SJSA1 (cell line): ENCODE measurements at regions not wholly inside any gene's neighbourhood (a gene's known extent, or its start where the extent isn't known, plus 50 kb on each side); places are given as distances from the start of the nearest gene placed in this dataset.
A peak's percentile ranks its signal among the peaks of the same experiment; 100 is the strongest.

Experiments used
- DNase-seq, 2 experiments: peaks; one replicate each; pipeline ENCODE4 v3.0.0-alpha.2; 2015 to 2020; ENCODE audit warnings: low spot score in 2 of 2, low read depth in 1 of 2
- H3K27ac ChIP-seq: fragments of 250-450 bp; sonication (Bioruptor Pico); 2 replicates; pipeline ENCODE4 v1.5.1; 2020; ENCODE audit warnings: mild to moderate bottlenecking, moderate library complexity
- H3K27me3 ChIP-seq: fragments of 250-450 bp; sonication (Bioruptor Pico); replicated peaks from 2 replicates; pipeline ENCODE4 v1.5.1; 2020; ENCODE audit warnings: mild to moderate bottlenecking, moderate library complexity
- H3K36me3 ChIP-seq: fragments of 250-450 bp; sonication (Bioruptor Pico); 2 replicates; pipeline ENCODE4 v1.5.1; 2020; ENCODE audit warnings: mild to moderate bottlenecking
- H3K4me1 ChIP-seq: fragments of 250-450 bp; sonication (Bioruptor Pico); replicated peaks from 2 replicates; pipeline ENCODE4 v1.6.1; 2021; ENCODE audit warnings: mild to moderate bottlenecking
- H3K4me3 ChIP-seq: fragments of 250-450 bp; sonication (Bioruptor Pico); 2 replicates; pipeline ENCODE4 v1.5.1; 2020; ENCODE audit warnings: mild to moderate bottlenecking
- H3K9me3 ChIP-seq: fragments of 250-450 bp; sonication (Bioruptor Pico); replicated peaks from 2 replicates; pipeline ENCODE4 v1.5.1; 2020; ENCODE audit warnings: mild to moderate bottlenecking

- H3K36me3 ChIP-seq = no peaks in the 10 kb centered on the region
These were observed 87.6 kb downstream of the FOXA2 start for GRCh38 chr20:22496817-22497216.

GRCh38 chr20:22495789-22496188, 88.6 kb downstream of the FOXA2 start:
- Histone ChIP-seq H3K27ac (no peak overlapping the region), H3K9me3 (no peaks in the 10 kb centered on the region), H3K27me3 (no peaks in the 10 kb centered on the region), H3K4me1 (0 out of 2 replicates have a peak, but pooled peaks cover 7% of the 10 kb centered on the region), H3K4me3 (no peak overlapping the region), H3K36me3 (no peaks in the 10 kb centered on the region)
- DNase-seq = no peak

More at GRCh38 chr20:22496817-22497216, 87.6 kb downstream of the FOXA2 start:
- no peak overlapping the region for H3K27ac ChIP-seq
- 0 out of 2 replicates have a peak, but pooled peaks cover 7% of the 10 kb centered on the region for H3K4me1 ChIP-seq
- H3K27me3 ChIP-seq = no peaks in the 10 kb centered on the region
- H3K9me3 ChIP-seq = no peaks in the 10 kb centered on the region
- DNase-seq = no peak
- H3K4me3 ChIP-seq = no peak overlapping the region

- no peak for DNase-seq
- Histone ChIP-seq H3K27ac (no peak overlapping the region), H3K4me3 (no peak overlapping the region), H3K9me3 (no peaks in the 10 kb centered on the region), H3K36me3 (no peaks in the 10 kb centered on the region), H3K27me3 (no peaks in the 10 kb centered on the region), H3K4me1 (0 out of 2 replicates have a peak, but pooled peaks cover 7% of the 10 kb centered on the region)
These were observed 89.2 kb downstream of the FOXA2 start for GRCh38 chr20:22495172-22495571.

DNA sequence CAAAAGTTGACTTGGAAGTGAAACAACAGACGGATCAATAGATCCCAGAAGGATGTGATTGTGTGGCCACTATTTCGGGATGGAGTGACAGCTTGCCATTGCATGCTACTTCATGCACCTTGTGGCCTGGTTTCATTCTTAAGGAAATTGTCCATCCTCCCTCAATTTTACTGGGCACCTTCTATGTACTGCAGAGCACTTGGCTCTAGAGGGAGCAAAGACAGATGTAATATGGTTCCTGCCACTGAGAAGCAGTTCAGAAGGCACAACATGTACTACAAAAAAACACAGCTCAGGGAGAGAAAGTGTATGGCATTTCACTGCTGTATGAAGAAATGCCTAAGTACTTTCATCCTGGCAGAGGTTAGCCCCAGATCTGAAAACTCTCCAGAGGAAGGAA, 91.9 kb downstream of the FOXA2 start:
- Histone ChIP-seq H3K27me3 (0 out of 2 replicates have a peak, but pooled peaks cover 2% of the 10 kb centered on the region), H3K36me3 (no peaks in the 10 kb centered on the region), H3K4me3 (no peak overlapping the region), H3K27ac (no peak overlapping the region), H3K9me3 (no peaks in the 10 kb centered on the region), H3K4me1 (0 out of 2 replicates have a peak, but pooled peaks cover 10% of the 10 kb centered on the region)
- DNase-seq = no peak

DNA sequence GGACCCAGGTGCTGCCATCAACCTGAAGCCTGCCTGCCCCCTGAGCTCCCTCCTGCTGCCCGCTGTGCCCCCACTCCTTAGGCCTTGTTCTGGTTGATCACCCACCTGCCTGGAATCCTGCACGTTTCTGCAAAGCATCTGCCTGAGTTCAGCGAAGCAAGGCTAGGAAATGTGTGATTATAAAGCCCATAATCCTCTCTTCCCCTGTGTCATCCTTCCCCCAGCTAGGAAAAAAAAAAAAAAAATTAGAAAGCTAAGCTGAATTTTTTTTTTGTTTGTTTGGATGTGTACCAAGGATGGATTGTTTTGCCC, 93.2 kb downstream of the FOXA2 start:
- H3K27me3 ChIP-seq = peaks cover 2% of the 10 kb centered on the region; the same call in 1 of the 2 replicates
- no peaks in the 10 kb centered on the region for H3K36me3 ChIP-seq
- no peak for DNase-seq
- no peak overlapping the region for H3K4me3 ChIP-seq
- H3K27ac ChIP-seq = no peak overlapping the region
- H3K4me1 ChIP-seq = 0 out of 2 replicates have a peak, but pooled peaks cover 8% of the 10 kb centered on the region
- no peaks in the 10 kb centered on the region for H3K9me3 ChIP-seq

DNA sequence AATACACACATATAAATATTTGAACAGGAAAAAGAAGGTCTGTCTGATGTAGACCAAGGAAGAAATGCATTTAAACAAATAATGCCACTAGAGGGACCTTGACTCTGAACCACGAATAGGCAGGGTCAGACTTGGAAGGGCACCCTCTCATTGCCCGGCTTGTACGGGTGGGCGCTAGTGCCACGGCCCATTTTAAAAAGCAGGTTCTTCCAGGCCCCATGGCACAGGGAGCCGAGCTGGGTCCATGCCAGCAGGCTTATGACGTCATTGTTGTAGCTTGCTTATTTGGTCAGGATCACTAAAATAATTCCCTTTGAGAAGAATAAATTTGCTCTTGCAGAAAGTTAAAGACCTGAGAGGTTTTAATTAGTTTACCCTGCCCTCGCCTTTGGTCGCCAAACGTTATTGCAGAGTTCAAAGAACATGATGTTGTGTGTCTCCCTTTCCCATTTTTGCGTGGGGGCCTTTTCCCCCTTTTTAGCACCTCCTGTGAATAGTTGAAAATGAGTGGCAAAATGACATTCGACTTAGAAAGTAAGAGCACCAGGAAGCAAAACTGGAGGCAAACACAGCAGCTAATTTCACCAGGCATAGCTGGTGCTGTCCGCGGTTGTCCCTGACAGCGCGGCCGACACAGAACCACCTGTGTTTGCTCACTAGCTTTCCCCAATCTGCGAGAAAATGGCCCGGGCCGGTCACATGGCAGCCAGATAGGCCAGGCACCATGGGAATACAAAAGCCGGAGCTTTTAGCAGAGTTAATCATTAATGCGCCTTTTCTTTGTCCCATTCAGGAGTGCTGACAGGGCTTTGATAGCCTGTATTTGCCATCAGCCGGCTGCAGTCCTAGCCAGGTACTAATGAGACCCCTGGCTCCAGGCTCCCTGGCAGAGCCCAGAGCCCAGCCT, 93.8 kb downstream of the FOXA2 start:
- Histone ChIP-seq H3K4me3 (no peak overlapping the region), H3K27me3 (peaks cover 2% of the 10 kb centered on the region; the same call in 1 of the 2 replicates), H3K9me3 (no peaks in the 10 kb centered on the region), H3K4me1 (0 out of 2 replicates have a peak, but pooled peaks cover 8% of the 10 kb centered on the region), H3K36me3 (no peaks in the 10 kb centered on the region), H3K27ac (no peak overlapping the region)
- DNase-seq = peak in 1 of 2 experiments; percentile 31

DNA sequence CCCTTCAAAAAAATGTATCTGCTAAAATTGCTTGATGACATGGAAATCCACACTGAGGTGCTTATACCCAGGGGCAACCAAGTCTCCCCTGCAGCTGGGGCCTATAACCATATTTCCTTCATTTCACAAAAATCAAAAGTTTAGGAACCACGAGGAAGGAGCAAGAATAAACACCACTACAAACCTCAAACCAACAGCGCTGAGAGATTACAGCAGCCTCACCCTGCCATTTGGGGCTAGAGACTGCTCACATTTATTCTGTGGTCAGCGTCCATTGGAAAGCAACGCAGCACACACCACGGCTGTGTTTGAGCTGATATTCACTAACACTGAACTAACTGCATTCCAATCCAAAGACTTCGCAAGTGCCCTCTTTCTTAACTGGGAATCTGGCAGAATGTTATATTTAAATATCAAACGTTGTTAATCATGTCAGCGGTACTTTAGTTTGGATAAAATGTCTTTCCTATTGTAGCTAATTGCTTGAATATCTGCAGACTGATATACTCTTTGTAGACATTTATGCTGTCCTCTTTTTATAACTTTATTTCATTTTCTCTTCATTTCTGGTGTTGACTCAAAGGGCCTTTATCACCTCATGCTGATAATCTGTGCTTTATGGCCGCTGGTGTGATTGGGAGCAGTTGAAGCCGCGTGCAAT, 94.6 kb downstream of the FOXA2 start:
- Histone ChIP-seq H3K36me3 (no peaks in the 10 kb centered on the region), H3K27ac (no peak overlapping the region), H3K4me1 (0 out of 2 replicates have a peak, but pooled peaks cover 8% of the 10 kb centered on the region), H3K27me3 (peaks cover 2% of the 10 kb centered on the region; the same call in 1 of the 2 replicates), H3K9me3 (no peaks in the 10 kb centered on the region), H3K4me3 (no peak overlapping the region)
- DNase-seq = no peak

DNA sequence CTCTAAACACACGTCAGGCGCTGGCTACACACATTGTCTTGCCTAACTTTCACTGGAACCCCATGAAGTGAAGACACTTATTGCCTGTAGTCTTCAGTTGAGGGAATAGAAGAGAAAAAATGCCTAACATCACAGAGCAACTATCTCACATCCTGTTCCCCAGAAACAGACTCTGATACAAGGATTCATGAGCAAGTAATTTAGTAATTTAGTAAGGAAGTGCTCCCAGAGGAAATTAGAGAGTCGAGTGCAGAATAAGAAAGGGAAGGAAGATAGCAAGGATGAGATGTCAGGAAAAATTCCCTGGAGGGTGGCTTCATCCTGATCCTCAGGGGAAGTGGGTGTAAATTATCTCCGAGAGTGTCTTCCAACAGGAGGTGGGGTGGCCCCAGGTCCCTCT, 104.0 kb downstream of the FOXA2 start:
- no peak overlapping the region for H3K4me3 ChIP-seq
- no peaks in the 10 kb centered on the region for H3K36me3 ChIP-seq
- DNase-seq = no peak
- H3K27ac ChIP-seq = no peak overlapping the region
- no peaks in the 10 kb centered on the region for H3K27me3 ChIP-seq
- H3K9me3 ChIP-seq = no peaks in the 10 kb centered on the region
- no peaks in the 10 kb centered on the region for H3K4me1 ChIP-seq

DNA sequence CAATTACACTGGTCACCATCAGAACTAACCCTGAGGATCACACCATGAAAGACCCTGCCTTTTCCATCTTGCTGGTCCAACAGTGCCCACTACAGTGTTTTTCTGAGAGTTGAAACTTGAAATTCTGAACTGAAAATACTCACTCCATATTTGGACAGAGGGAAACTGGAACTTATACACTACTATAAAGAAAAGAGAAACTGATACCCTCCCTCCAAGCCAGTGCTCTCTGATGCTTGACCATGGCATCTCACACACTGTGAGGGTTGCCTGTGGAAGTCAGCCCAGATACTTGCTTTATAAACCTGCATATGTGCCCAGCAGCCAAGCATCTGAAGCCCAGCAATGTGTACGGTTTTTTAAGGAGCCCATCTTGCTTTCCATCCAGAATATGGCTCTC, 108.7 kb downstream of the FOXA2 start:
- no peaks in the 10 kb centered on the region for H3K27me3 ChIP-seq
- H3K4me3 ChIP-seq = no peak overlapping the region
- no peaks in the 10 kb centered on the region for H3K9me3 ChIP-seq
- no peak overlapping the region for H3K27ac ChIP-seq
- no peak for DNase-seq
- H3K36me3 ChIP-seq = no peaks in the 10 kb centered on the region
- H3K4me1 ChIP-seq = no peaks in the 10 kb centered on the region

DNA sequence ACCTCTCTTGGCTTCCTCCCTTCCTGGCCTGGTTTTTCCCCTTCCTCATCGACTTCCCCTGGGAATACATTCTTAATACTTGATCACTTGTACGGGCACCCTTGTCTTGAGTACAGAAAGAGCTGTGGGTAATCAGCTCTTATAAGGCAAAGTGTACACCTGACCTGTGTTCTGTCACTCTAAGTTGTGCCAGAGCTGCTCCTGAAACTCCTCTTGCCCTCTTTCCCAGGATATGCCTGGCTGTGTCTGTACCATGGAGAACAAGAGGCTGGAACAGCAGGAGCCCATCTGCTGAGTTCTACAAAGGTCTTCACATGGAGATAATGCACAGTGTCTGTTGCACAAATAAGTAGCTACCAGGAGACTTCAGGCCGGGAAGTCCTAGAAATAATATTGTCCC, 110.1 kb downstream of the FOXA2 start:
- no peaks in the 10 kb centered on the region for H3K27me3 ChIP-seq
- no peaks in the 10 kb centered on the region for H3K36me3 ChIP-seq
- no peak for DNase-seq
- no peak overlapping the region for H3K4me3 ChIP-seq
- no peaks in the 10 kb centered on the region for H3K9me3 ChIP-seq
- no peak overlapping the region for H3K27ac ChIP-seq
- no peaks in the 10 kb centered on the region for H3K4me1 ChIP-seq

DNA sequence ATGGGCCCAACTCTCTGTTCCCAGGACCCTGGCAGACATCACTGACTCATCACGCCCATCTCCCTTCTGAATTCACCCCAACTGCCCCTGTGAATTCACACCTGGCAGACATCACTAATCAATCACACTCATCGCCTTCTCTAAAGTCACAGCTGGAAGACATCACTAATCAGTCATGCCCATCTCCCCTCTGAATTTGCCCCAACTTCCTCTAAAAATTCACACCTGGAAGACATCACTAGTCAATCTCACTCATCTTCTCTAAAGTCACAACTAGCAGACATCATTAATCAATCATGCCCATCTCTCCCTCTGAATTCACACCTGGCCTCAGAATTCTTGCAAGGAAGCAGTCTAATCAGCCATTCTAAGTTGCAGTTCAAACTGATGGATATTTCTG, 111.1 kb downstream of the FOXA2 start:
- no peak for DNase-seq
- Histone ChIP-seq H3K36me3 (no peaks in the 10 kb centered on the region), H3K27me3 (no peaks in the 10 kb centered on the region), H3K9me3 (no peaks in the 10 kb centered on the region), H3K4me3 (no peak overlapping the region), H3K27ac (no peak overlapping the region), H3K4me1 (no peaks in the 10 kb centered on the region)

DNA sequence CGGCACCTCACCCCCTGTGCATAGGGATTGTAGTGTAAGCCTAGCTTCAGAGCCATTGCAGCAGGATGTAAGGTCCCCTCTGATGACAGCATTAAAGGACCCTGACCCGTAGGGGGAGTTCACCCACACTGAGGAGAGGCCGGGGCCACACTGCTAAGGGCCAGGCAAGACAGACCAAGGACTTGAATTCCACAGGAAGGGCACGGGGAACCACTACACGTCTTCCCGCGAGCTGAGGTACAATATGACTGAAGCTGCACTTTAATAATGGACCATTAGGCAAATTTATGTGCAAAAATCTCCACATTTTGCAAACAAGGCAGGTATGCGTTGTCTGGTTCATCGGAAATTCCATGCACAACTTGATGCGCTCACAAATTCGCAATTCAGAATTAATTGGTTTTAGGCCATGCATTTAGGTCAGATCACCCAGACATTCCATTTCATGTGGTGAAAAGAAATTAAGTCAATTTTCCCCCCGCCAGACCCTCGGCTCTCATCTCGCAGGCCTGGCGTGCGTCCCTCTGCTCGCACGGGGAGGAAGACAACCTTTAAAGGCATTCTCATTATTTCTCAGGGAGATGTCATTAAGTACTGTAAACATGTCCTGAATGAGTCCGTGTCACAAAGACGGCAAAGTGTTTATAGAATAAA, 111.8 kb downstream of the FOXA2 start:
- Histone ChIP-seq H3K36me3 (no peaks in the 10 kb centered on the region), H3K27ac (no peak overlapping the region), H3K27me3 (no peaks in the 10 kb centered on the region), H3K4me1 (no peaks in the 10 kb centered on the region), H3K9me3 (no peaks in the 10 kb centered on the region), H3K4me3 (no peak overlapping the region)
- DNase-seq = no peak

- Histone ChIP-seq H3K9me3 (no peaks in the 10 kb centered on the region), H3K4me3 (no peak overlapping the region), H3K4me1 (no peaks in the 10 kb centered on the region), H3K36me3 (no peaks in the 10 kb centered on the region), H3K27me3 (no peaks in the 10 kb centered on the region), H3K27ac (no peak overlapping the region)
- DNase-seq = no peak
These were observed 113.1 kb downstream of the FOXA2 start for GRCh38 chr20:22471156-22471836.
